ENCODE measurements at regions not wholly inside any gene's neighbourhood (a gene's known extent, or its start where the extent isn't known, plus 50 kb on each side); places are given as distances from the start of the nearest gene placed in this dataset.

GRCh38 chr7:82566752-82567151, 123.2 kb upstream of the CACNA2D1 start:
- TF ChIP-seq, protein P1, sequence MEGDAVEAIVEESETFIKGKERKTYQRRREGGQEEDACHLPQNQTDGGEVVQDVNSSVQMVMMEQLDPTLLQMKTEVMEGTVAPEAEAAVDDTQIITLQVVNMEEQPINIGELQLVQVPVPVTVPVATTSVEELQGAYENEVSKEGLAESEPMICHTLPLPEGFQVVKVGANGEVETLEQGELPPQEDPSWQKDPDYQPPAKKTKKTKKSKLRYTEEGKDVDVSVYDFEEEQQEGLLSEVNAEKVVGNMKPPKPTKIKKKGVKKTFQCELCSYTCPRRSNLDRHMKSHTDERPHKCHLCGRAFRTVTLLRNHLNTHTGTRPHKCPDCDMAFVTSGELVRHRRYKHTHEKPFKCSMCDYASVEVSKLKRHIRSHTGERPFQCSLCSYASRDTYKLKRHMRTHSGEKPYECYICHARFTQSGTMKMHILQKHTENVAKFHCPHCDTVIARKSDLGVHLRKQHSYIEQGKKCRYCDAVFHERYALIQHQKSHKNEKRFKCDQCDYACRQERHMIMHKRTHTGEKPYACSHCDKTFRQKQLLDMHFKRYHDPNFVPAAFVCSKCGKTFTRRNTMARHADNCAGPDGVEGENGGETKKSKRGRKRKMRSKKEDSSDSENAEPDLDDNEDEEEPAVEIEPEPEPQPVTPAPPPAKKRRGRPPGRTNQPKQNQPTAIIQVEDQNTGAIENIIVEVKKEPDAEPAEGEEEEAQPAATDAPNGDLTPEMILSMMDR (IDR thresholded peaks at IDR 0.05): no peak
- no peak for TF ChIP-seq JUN (IDR thresholded peaks at IDR 0.05)
- TF ChIP-seq, protein P2, sequence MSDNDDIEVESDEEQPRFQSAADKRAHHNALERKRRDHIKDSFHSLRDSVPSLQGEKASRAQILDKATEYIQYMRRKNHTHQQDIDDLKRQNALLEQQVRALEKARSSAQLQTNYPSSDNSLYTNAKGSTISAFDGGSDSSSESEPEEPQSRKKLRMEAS (IDR thresholded peaks at IDR 0.05): no peak
- no peak for TF ChIP-seq MYC (IDR thresholded peaks at IDR 0.05; ENCODE audit: borderline replicate concordance, low read length)
- TF ChIP-seq BHLHE40 (IDR thresholded peaks at IDR 0.05; ENCODE audit: low read depth, low read length): no peak
- no peak for TF ChIP-seq POLR2A (IDR thresholded peaks at IDR 0.05; ENCODE audit: low read length)
- no peak for TF ChIP-seq PHF8 (IDR thresholded peaks at IDR 0.05; ENCODE audit: borderline replicate concordance, low read depth)
- TF ChIP-seq ZSCAN20 (CRISPR knock-in tag; IDR thresholded peaks at IDR 0.05): no peak
- TF ChIP-seq MAFK (IDR thresholded peaks at IDR 0.05; ENCODE audit: partially characterized antibody): no peak
- TF ChIP-seq RFX5 (IDR thresholded peaks at IDR 0.05): no peak

All from A549 (cell line).